Left colon (tissue), 2 donors: ENCODE measurements at regions not wholly inside any gene's neighbourhood (a gene's known extent, or its start where the extent isn't known, plus 50 kb on each side); places are given as distances from the start of the nearest gene placed in this dataset.
"Not testable (repeated sequence)": the region's sequence is repeated elsewhere in the genome, so short reads cannot be mapped to it uniquely, and the experiment has no call there.

Experiments
- ATAC-seq: fragments of 200-7000 bp; cut with Tn5 transposase; one replicate; pipeline ENCODE4 v1.9.1; 2020; ENCODE audit warnings: mild to moderate bottlenecking, moderate library complexity
- DNase-seq, 2 donors: peaks; one replicate each; pipeline ENCODE4 v3.0.0-alpha.2; 2020
- intact Hi-C, 2 donors: fragments of 100-400 bp; cut with DNase I in 1 of 2; cut with micrococcal nuclease in 1 of 2; formaldehyde crosslinking; loops; one replicate each; pipeline versions ENCODE4 v1.11.2 to v1.14.0; 2022; cut with DNase I, micrococcal nuclease
- donor health status: DM: no; HTN: no; CAD: no.
- donor health status: DM: yes; HTN: yes; CAD: no.

DNA sequence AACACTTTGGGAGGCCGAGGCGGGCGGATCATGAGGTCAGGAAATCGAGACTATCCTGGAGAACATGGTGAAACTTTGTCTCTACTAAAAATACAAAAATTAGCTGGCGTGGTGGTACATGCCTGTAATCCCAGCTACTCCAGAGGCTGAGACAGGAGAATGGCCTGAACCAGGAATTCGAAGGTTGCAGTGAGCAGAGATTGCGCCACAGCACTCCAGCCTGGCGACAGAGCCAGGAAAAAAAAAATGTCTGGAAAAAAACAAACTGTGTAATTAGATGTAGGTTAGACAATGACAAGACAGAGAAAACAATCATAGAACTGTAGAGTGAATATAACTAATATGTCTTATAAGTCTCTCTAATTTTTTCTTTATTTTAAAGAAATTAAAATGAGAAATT lies 1002.5 kb upstream of the LCORL start:
- ATAC-seq (no peak), DNase-seq (no peak)
- intact Hi-C loops: no loop called here

DNA sequence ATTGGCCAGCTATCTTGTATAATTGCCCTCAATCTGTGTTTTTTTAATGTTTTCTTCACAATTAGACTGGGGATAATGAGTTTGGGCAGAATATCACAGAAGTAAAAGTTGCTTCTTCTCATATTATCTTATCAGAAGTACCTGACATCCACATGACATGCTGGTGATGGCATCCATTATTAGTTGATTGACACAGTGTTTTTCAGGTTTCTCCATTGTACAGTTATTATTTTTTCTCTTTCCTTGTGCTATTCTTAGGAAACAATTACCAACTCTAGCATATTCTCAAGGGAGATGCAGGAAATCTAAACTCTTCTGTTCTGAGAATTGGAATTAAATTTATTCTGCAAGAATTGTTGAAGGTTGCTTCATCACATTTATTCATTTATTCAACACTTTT lies 1000.1 kb upstream of the LCORL start:
- intact Hi-C loops: no loop called here
- no peak for DNase-seq
- no peak for ATAC-seq

GRCh38 chr4:19016550-19016949 lies 995.0 kb upstream of the LCORL start:
- DNase-seq, intact Hi-C loops, ATAC-seq: not testable (repeated sequence)

DNA sequence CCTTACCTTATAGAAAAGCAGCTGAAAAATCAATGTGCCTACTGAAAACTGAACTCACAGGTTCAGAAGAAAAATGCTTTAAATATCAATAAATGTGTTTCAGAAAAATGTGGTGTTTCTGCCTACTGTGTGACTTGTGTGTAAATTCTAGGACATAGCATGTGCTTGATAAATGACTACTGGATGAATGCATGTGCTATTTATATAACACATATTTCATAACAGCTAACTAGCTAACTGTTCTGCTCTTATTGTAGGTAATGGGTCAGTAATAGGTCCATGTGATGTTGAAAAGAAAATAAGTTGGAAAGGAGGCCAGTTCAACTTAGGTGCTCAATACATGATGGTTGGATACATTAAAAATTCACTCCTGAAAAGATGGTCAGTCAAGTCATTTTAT lies 993.0 kb upstream of the LCORL start:
- DNase-seq (no peak), ATAC-seq (no peak)
- intact Hi-C loops: no loop called here

DNA sequence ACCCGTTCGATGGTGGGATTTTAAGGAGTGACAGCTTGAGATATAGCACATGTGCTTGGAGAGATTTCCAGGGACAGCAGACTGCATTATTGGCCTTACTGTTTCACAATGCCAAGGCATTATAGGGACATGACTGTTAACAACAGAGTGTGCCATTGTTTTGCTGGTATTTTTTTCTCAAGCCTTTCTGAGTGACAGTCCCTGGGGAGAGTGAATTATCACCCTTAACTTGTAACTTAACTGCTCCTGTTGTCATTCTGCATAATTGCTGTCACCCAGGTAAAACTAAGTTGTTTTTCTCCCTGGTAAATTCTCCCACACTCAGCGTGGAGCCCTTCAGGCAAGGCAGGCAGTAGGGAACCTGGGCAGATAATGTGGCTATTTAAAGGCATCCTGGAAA lies 989.2 kb upstream of the LCORL start:
- intact Hi-C loops: no loop called here
- DNase-seq (no peak), ATAC-seq (no peak)

DNA sequence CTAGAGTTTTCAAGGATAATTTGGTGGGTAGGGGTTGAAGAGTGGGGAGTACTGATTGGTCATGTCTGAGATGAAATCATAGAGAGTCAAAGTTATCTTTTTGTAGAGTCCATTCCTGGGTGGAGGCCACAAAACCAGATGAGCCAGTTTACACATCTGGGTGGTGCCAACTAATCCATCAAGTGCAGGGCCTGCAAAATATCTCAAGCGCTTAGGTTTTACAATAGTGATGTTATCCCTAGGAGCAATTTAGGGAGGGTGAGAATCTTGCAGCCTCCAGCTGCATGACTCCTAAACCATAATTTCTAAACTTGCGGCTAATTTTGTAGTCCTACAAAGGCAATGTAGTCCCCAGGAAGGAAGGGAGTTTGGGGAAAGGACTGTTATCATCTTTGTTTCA lies 988.3 kb upstream of the LCORL start:
- no peak for ATAC-seq
- intact Hi-C loops: no loop called here
- no peak for DNase-seq

GRCh38 chr4:19005211-19005610 lies 983.7 kb upstream of the LCORL start:
- DNase-seq (no peak), ATAC-seq (no peak)
- intact Hi-C loops: no loop called here

- no peak for ATAC-seq
- intact Hi-C loops: no loop called here
- no peak for DNase-seq
These were observed 980.6 kb upstream of the LCORL start for GRCh38 chr4:19002170-19002569.

- DNase-seq (no peak), ATAC-seq (no peak)
- intact Hi-C loops: no loop called here
These were observed 978.0 kb upstream of the LCORL start for GRCh38 chr4:18999595-18999994.

DNA sequence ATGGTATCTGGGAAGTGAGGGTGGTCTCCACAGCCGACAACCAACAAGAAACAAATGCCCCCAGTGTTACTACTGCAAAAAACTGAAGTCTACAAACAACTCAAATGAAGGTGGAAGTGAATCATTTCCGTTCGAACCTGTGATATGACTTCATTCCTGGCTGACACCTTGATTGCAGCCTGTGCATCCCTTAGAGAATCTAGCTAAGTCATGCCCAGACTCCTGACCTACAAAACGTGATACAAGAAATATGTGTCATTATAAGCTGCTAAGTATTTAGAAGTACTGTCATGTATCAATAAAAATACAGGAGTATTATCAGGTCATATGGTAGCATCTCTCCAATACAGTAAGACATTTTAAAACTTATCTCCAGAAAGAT lies 959.7 kb upstream of the LCORL start:
- intact Hi-C loops: no loop called here
- DNase-seq (no peak), ATAC-seq (no peak)

DNA sequence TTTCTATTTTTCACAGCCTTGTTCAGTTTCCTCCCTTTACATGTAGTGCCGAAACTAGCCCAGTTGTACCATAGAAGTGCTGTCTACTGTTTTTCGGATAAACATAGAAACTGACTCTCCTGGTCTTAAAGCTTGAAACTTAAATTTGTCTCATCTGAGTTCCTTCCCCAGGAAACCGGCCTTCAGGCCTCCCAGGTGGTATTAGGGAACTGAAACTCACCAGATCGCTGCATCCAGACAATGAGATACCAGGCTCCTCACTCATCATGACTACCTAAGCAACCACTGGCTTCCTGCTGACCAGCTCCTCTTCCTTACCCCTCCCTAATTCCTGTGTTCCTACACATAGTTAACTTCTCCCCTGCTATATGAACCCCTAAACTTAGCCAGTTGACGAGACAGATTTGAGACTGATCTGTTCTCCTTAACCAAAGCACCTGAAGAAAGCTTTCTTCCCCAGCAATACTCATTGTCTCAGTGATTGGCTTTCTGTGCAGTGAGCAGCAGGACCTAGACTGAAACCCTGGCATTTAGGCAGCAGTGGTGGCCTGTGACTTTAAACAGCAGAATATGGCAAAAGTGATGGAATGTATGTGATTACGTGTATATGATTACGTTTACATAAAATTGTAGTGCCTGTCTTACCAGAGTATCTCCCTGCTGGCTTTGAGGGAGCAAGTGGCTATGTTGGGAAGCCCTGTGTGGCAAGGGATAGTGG lies 959.1 kb upstream of the LCORL start:
- no peak for ATAC-seq
- intact Hi-C loops: no loop called here

DNA sequence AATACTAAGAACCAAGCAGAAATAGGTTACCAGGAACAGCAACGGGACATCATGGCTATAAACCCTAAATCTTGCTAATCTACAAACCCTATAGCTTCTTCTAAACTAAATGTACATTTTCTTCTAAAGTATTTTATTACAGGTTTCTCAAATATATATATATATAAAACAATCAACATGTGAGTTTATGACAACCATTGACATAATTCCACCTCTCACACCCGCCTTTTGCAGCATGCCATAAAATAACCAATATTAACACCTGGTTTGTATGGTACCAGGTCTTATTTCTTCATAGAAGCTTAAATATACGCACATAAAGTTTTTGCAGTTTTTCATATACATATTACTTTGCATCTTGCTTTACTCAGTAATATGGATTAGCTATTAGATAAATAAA lies 955.3 kb upstream of the LCORL start:
- no peak for DNase-seq
- ATAC-seq: peak; percentile 82
- intact Hi-C loops: no loop called here

More for the DNA sequence above, 959.1 kb upstream of the LCORL start:
- no peak for DNase-seq

GRCh38 chr4:18975916-18976808 lies 954.6 kb upstream of the LCORL start:
- DNase-seq (no peak), ATAC-seq (peak; percentile 89)
- intact Hi-C loops: no loop called here

DNA sequence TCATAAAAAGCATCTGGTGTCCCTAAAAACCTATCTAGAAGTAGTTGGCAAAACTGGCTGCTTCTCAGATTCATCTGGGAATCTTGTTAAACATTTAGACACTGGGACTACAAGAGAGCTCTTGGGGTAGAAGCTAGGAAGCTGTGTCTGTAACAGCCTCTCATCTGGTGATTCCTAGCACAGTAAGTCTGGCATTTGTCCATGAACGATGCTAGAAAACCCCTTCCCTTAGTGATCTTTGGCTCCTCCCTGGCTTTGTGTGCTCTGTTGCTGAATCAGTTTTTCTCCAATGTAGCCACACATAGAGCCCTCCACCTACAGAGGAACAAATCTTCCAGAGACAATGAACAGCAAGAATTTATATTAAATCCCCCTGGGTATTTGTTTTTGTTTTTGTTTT lies 951.7 kb upstream of the LCORL start:
- intact Hi-C loops: no loop called here
- no peak for ATAC-seq

GRCh38 chr4:18961879-18962278 lies 940.3 kb upstream of the LCORL start:
- intact Hi-C loops: no loop called here
- DNase-seq (no peak), ATAC-seq (no peak)

More for the DNA sequence above, 951.7 kb upstream of the LCORL start:
- DNase-seq: no peak

DNA sequence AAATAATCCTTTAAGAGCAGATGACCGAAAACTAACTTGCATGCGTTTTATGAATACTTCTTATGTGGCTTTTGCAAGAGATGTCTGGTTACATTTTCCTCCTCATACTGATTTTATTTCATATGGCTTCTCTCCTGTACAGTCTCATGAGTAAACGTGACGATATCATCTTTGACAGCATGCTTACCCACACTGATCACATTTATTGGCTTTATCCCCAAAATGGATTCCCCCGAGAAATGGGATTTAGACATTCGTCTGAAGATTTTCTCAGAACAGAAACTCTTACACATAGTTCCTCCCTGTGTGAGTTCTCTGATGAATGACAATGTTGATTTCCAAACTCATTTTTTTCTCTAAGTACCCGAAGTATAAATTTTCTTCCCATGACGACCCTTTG lies 939.7 kb upstream of the LCORL start:
- no peak for DNase-seq

GRCh38 chr4:18957716-18958115 lies 936.2 kb upstream of the LCORL start:
- intact Hi-C loops: no loop called here
- ATAC-seq (no peak), DNase-seq (no peak)

More for the DNA sequence above, 939.7 kb upstream of the LCORL start:
- intact Hi-C loops: no loop called here
- no peak for ATAC-seq

DNA sequence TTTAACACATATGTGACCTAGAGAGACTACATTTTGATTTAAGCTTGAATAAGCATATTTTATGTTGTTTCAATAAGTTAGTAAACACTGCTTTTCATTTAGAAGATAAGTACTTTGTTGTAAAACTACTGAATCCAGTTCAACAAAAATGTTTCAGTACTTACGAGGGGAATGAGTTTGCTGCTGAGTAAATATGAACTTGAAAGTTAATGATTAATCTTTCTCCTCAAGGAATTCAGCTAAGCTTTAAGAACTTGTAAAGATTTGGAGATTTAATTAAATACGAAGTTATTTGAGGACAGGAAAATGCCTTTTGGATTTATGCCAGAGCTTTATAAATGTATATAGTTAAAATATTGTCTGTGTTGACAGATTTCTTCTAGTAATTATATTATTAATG lies 933.0 kb upstream of the LCORL start:
- DNase-seq (no peak), ATAC-seq (peak; percentile 74)
- intact Hi-C loops: no loop called here

GRCh38 chr4:18953613-18954012 lies 932.1 kb upstream of the LCORL start:
- DNase-seq: no peak
- intact Hi-C loops: no loop called here
- ATAC-seq: no peak

- intact Hi-C loops: no loop called here
- no peak for ATAC-seq
- DNase-seq: no peak
These were observed 923.9 kb upstream of the LCORL start for GRCh38 chr4:18945464-18945863.
